Fibroblast of lung (primary cell): ENCODE measurements at regions not wholly inside any gene's neighbourhood (a gene's known extent, or its start where the extent isn't known, plus 50 kb on each side); places are given as distances from the start of the nearest gene placed in this dataset.

Experiments
- CTCF ChIP-seq, 2 donors: IDR thresholded peaks in 1 of 2; conservative IDR thresholded peaks in 1 of 2; 1 replicate in 1 of 2; 2 replicates in 1 of 2; pipeline ENCODE4 v1.5.1; 2011 to 2012; ENCODE audit warnings: low read length in 2 of 2, control low read depth in 1 of 2, inconsistent platforms in 1 of 2, low read depth in 1 of 2, mild to moderate bottlenecking in 1 of 2
- EZH2 ChIP-seq: IDR thresholded peaks from 2 replicates; pipeline ENCODE4 v1.5.1; 2012; ENCODE audit warnings: low read length, control low read depth, mild to moderate bottlenecking; ENCODE audit errors: missing control alignments

DNA sequence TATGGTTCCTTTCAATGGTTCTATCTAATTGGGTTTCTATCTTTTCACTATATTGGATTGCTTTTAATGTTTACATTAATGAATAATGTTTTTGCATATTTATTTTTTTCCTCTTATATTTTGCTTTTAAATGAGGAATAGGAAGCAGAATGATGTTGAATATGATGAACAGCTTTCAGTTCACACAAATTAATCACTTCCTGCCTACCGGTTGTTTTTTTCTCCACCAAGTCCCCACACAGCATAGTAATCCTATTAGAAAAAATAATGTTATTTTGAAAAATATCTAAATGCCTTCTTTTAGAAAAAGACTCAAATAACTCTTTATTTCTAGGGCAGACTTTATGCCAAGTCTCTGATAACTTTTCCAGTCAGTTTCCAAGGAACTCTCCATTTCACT is 184.9 kb upstream of the MIR17HG start:
- TF ChIP-seq CTCF (conservative IDR thresholded peaks at IDR 0.05 in 1 of 2, IDR thresholded peaks at IDR 0.05 in 1 of 2; ENCODE audit: low read depth in 1 of 2, low read length in 2 of 2), result no peak
- TF ChIP-seq EZH2, result no peak
